DND-41 (cell line): ENCODE measurements at regions not wholly inside any gene's neighbourhood (a gene's known extent, or its start where the extent isn't known, plus 50 kb on each side); places are given as distances from the start of the nearest gene placed in this dataset.

Experiments
- ATAC-seq: fragments of 200-7000 bp; cut with Tn5 transposase; 3 replicates; pipeline ENCODE4 v1.9.1; 2021; ENCODE audit warnings: low read depth; ENCODE audit not compliant: insufficient read depth
- DNase-seq: peaks from one replicate; pipeline ENCODE4 v3.0.0-alpha.2; 2020
- H2AFZ ChIP-seq: 2 replicates; pipeline ENCODE4 v1.6.0; 2012; ENCODE audit warnings: low read depth, low read length
- H3K27ac ChIP-seq: 2 replicates; pipeline ENCODE4 v1.5.1; 2012; ENCODE audit warnings: low read length, inconsistent platforms
- H3K27me3 ChIP-seq: fragments of 200-600 bp; sonication (generic); 2 replicates; pipeline ENCODE4 v1.6.0; 2012; ENCODE audit warnings: low read length, mild to moderate bottlenecking, inconsistent platforms; ENCODE audit not compliant: insufficient read depth, poor library complexity
- H3K36me3 ChIP-seq: 2 replicates; pipeline ENCODE4 v1.5.1; 2012; ENCODE audit warnings: low read length, inconsistent platforms; ENCODE audit not compliant: insufficient read depth
- H3K4me1 ChIP-seq: 2 replicates; pipeline ENCODE4 v1.5.1; 2012; ENCODE audit warnings: mild to moderate bottlenecking, low read length; ENCODE audit not compliant: insufficient read depth
- H3K4me2 ChIP-seq: 2 replicates; pipeline ENCODE4 v1.6.0; 2012; ENCODE audit warnings: mild to moderate bottlenecking, moderate library complexity, low read length, inconsistent platforms; ENCODE audit not compliant: insufficient read depth
- H3K4me3 ChIP-seq, 2 experiments: fragments of 200-600 bp in 1 of 2; shearing (Covaris generic) in 1 of 2; 2 replicates each; pipeline ENCODE4 v1.5.1; 2012 to 2016; ENCODE audit warnings: inconsistent platforms in 2 of 2, low read length in 2 of 2, mild to moderate bottlenecking in 2 of 2, low read depth in 1 of 2, moderate library complexity in 1 of 2
- H3K79me2 ChIP-seq: 2 replicates; pipeline ENCODE4 v1.6.0; 2012; ENCODE audit warnings: low read length, inconsistent platforms; ENCODE audit not compliant: insufficient read depth
- H3K9ac ChIP-seq: 2 replicates; pipeline ENCODE4 v1.6.0; 2012; ENCODE audit warnings: low read depth, mild to moderate bottlenecking, inconsistent platforms, low read length, moderate library complexity
- H3K9me3 ChIP-seq: 2 replicates; pipeline ENCODE4 v1.5.1; 2012; ENCODE audit warnings: low read length, moderate library complexity, mild to moderate bottlenecking, inconsistent platforms; ENCODE audit not compliant: insufficient read depth, severe bottlenecking
- H4K20me1 ChIP-seq: 2 replicates; pipeline ENCODE4 v1.6.0; 2012; ENCODE audit warnings: low read length; ENCODE audit not compliant: insufficient read depth
- CTCF ChIP-seq: IDR thresholded peaks from 2 replicates; pipeline ENCODE4 v1.5.1; 2012; ENCODE audit warnings: borderline replicate concordance, low read length, moderate library complexity, mild to moderate bottlenecking; ENCODE audit not compliant: poor library complexity, severe bottlenecking; ENCODE audit errors: extremely low read depth
- EZH2 ChIP-seq: IDR thresholded peaks from 3 replicates; pipeline ENCODE4 v1.6.1; 2012; ENCODE audit warnings: borderline replicate concordance, low read depth, mild to moderate bottlenecking, moderate library complexity, low read length, inconsistent platforms; ENCODE audit not compliant: severe bottlenecking

GRCh38 chr1:172811694-172812093 is 152.8 kb downstream of the FASLG start:
- no peak for DNase-seq
- Histone ChIP-seq H3K4me2 (no peak overlapping the region), H3K27ac (no peak overlapping the region), H3K4me1 (no peaks in the 10 kb centered on the region), H3K36me3 (no peaks in the 10 kb centered on the region), H3K9me3 (peaks cover 9% of the 10 kb centered on the region), H3K79me2 (no peaks in the 10 kb centered on the region), H4K20me1 (no peaks in the 10 kb centered on the region), H3K27me3 (no peaks in the 10 kb centered on the region), H3K9ac (no peak overlapping the region), H2AFZ (no peak overlapping the region), H3K4me3 (no peak overlapping the region)
- TF ChIP-seq CTCF (no peak), EZH2 (no peak)
- no peak for ATAC-seq

- Histone ChIP-seq H3K27me3 (no peaks in the 10 kb centered on the region), H3K9me3 (peaks cover 9% of the 10 kb centered on the region), H3K79me2 (no peaks in the 10 kb centered on the region), H3K4me1 (no peaks in the 10 kb centered on the region), H3K36me3 (no peaks in the 10 kb centered on the region), H3K9ac (no peak overlapping the region), H2AFZ (no peak overlapping the region), H3K27ac (no peak overlapping the region), H3K4me3 (no peak overlapping the region), H3K4me2 (no peak overlapping the region), H4K20me1 (no peaks in the 10 kb centered on the region)
- TF ChIP-seq EZH2 = no peak
- TF ChIP-seq CTCF = no peak
- no peak for DNase-seq
- ATAC-seq = peak; percentile 66
Observed at GRCh38 chr1:172812118-172812517, 153.2 kb downstream of the FASLG start.

GRCh38 chr1:172813330-172813729 is 154.4 kb downstream of the FASLG start:
- Histone ChIP-seq H3K4me3 (no peak overlapping the region), H3K79me2 (no peaks in the 10 kb centered on the region), H3K9me3 (peaks cover 9% of the 10 kb centered on the region), H3K36me3 (no peaks in the 10 kb centered on the region), H4K20me1 (no peaks in the 10 kb centered on the region), H2AFZ (no peak overlapping the region), H3K9ac (no peak overlapping the region), H3K4me2 (no peak overlapping the region), H3K27me3 (no peaks in the 10 kb centered on the region), H3K4me1 (peaks cover 2% of the 10 kb centered on the region), H3K27ac (no peak overlapping the region)
- ATAC-seq (no peak), DNase-seq (no peak)
- TF ChIP-seq EZH2 = no peak

GRCh38 chr1:172814428-172814827 is 155.5 kb downstream of the FASLG start:
- Histone ChIP-seq H3K9me3 (peaks cover 9% of the 10 kb centered on the region), H3K4me2 (no peak overlapping the region), H3K79me2 (no peaks in the 10 kb centered on the region), H4K20me1 (no peaks in the 10 kb centered on the region), H3K27me3 (no peaks in the 10 kb centered on the region), H3K9ac (no peak overlapping the region), H3K27ac (no peak overlapping the region), H3K4me1 (peaks cover 13% of the 10 kb centered on the region), H3K4me3 (no peak overlapping the region), H3K36me3 (no peaks in the 10 kb centered on the region), H2AFZ (no peak overlapping the region)
- TF ChIP-seq EZH2 (no peak), CTCF (no peak)
- DNase-seq (no peak), ATAC-seq (no peak)
